ENCODE measurements at regions not wholly inside any gene's neighbourhood (a gene's known extent, or its start where the extent isn't known, plus 50 kb on each side); places are given as distances from the start of the nearest gene placed in this dataset.

DNA sequence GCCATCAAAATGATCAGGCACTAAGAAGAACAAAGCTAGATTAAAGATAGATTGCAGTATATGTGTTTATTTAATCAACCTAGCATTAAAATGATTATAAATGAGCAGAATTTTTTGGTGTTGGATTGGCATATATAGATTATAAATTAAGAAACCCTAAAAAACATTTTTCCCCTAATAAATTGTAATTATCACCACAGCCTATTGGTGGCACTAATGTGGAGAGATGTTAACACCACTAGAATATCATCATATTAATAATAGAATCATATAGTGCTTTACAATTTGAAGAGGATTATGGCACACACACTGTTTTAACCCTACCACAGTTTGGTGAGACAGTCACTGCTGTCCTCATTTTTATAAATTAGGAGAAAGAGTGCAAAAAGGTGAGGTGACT is 112.4 kb upstream of the RND3 start:
- TF ChIP-seq, protein P1, sequence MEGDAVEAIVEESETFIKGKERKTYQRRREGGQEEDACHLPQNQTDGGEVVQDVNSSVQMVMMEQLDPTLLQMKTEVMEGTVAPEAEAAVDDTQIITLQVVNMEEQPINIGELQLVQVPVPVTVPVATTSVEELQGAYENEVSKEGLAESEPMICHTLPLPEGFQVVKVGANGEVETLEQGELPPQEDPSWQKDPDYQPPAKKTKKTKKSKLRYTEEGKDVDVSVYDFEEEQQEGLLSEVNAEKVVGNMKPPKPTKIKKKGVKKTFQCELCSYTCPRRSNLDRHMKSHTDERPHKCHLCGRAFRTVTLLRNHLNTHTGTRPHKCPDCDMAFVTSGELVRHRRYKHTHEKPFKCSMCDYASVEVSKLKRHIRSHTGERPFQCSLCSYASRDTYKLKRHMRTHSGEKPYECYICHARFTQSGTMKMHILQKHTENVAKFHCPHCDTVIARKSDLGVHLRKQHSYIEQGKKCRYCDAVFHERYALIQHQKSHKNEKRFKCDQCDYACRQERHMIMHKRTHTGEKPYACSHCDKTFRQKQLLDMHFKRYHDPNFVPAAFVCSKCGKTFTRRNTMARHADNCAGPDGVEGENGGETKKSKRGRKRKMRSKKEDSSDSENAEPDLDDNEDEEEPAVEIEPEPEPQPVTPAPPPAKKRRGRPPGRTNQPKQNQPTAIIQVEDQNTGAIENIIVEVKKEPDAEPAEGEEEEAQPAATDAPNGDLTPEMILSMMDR (IDR thresholded peaks at IDR 0.05), result no peak
- TF ChIP-seq POLR2A (IDR thresholded peaks at IDR 0.05) (no peak), POLR2AphosphoS5 (IDR thresholded peaks at IDR 0.05) (no peak)

Measured in prostate gland (tissue), 2 donors.